Endothelial cell of umbilical vein (primary cell): ENCODE measurements at regions not wholly inside any gene's neighbourhood (a gene's known extent, or its start where the extent isn't known, plus 50 kb on each side); places are given as distances from the start of the nearest gene placed in this dataset.

Source experiments
- BruUV-seq: library from RNA; stranded (reverse); fragments of 400-500 nt; replicated peaks from 2 replicates; lab custom pipeline; 2021; lab: Mats Ljungman, UMichigan
- CTCF ChIA-PET: fragments of 300-600, 350-600 bp; sonication (Branson Sonifier 250); formaldehyde crosslinking; loops from one replicate; lab custom pipeline; 2021; ENCODE audit warnings: antibody characterized with exemption, inconsistent platforms; lab: Charles Lee
- POLR2A ChIA-PET: fragments of 300-600, 350-600 bp; sonication (Branson Sonifier 250); formaldehyde crosslinking; loops from one replicate; lab custom pipeline; 2021; ENCODE audit warnings: antibody characterized with exemption, inconsistent platforms; lab: Charles Lee
- DNase-seq: peaks from one replicate; pipeline ENCODE4 v3.0.0-alpha.2; 2011; ENCODE audit warnings: low read depth, low spot score
- FAIRE-seq: peaks from 2 replicates; lab custom pipeline; 2011; peaks lifted over from hg19 to GRCh38; lab: Jason Lieb, UNC
- H2AFZ ChIP-seq: 2 replicates; pipeline ENCODE4 v1.6.0; 2012; ENCODE audit warnings: low read depth, low read length, control low read depth, inconsistent platforms
- H3K27ac ChIP-seq: 2 replicates; pipeline ENCODE4 v1.5.1; 2011; ENCODE audit warnings: low read depth, mild to moderate bottlenecking, control low read depth, low read length, moderate library complexity; ENCODE audit not compliant: insufficient read depth
- H3K27me3 ChIP-seq, 2 experiments: 2 replicates each; pipeline versions ENCODE4 v1.6.0 to v1.6.1; 2011; ENCODE audit warnings: low read length in 2 of 2, mixed read lengths in 1 of 2; ENCODE audit not compliant: control insufficient read depth in 2 of 2, insufficient read depth in 2 of 2
- H3K36me3 ChIP-seq, 2 experiments: 2 replicates in 1 of 2; 3 replicates in 1 of 2; pipeline ENCODE4 v1.5.1; 2011; ENCODE audit warnings: low read length in 2 of 2, mild to moderate bottlenecking in 1 of 2, moderate library complexity in 1 of 2; ENCODE audit not compliant: control insufficient read depth in 2 of 2, insufficient read depth in 2 of 2; ENCODE audit errors: extremely low read depth in 1 of 2
- H3K4me1 ChIP-seq: 3 replicates; pipeline ENCODE4 v1.5.1; 2011; ENCODE audit warnings: mild to moderate bottlenecking, low read length; ENCODE audit not compliant: control insufficient read depth, insufficient read depth; ENCODE audit errors: extremely low read depth
- H3K4me2 ChIP-seq: 2 replicates; pipeline ENCODE4 v1.6.1; 2011; ENCODE audit warnings: low read length, control low read depth, mixed read lengths; ENCODE audit not compliant: insufficient read depth
- H3K4me3 ChIP-seq, 3 experiments: fragments of 200-600 bp in 1 of 3; sonication (generic), shearing (Covaris generic) in 1 of 3; replicated peaks in 1 of 3; 2 replicates each; pipeline ENCODE4 v1.5.1; 2011 to 2016; ENCODE audit warnings: control low read depth in 3 of 3, low read length in 3 of 3, mild to moderate bottlenecking in 2 of 3, inconsistent platforms in 1 of 3, low read depth in 1 of 3, moderate library complexity in 1 of 3; ENCODE audit not compliant: insufficient read depth in 1 of 3
- H3K79me2 ChIP-seq: 2 replicates; pipeline ENCODE4 v1.6.0; 2012; ENCODE audit warnings: low read length, inconsistent platforms; ENCODE audit not compliant: control insufficient read depth, insufficient read depth
- H3K9ac ChIP-seq: replicated peaks from 2 replicates; pipeline ENCODE3; 2011; ENCODE audit warnings: low read length, control low read depth; ENCODE audit not compliant: insufficient read depth; ENCODE audit errors: extremely low read depth
- H3K9me1 ChIP-seq: replicated peaks from 3 replicates; pipeline ENCODE4 v1.6.0; 2011; ENCODE audit warnings: mild to moderate bottlenecking, low read length; ENCODE audit not compliant: control insufficient read depth, insufficient read depth; ENCODE audit errors: extremely low read depth
- H3K9me3 ChIP-seq: replicated peaks from 2 replicates; pipeline ENCODE4 v1.5.1; 2012; ENCODE audit warnings: low read length, inconsistent platforms; ENCODE audit not compliant: control insufficient read depth, insufficient read depth
- H4K20me1 ChIP-seq: replicated peaks from 2 replicates; pipeline ENCODE3; 2011; ENCODE audit warnings: mild to moderate bottlenecking, low read length; ENCODE audit not compliant: control insufficient read depth, insufficient read depth; ENCODE audit errors: extremely low read depth
- CTCF ChIP-seq, 2 donors: IDR thresholded peaks; 1 replicate in 1 of 2; 2 replicates in 1 of 2; pipeline ENCODE4 v1.5.1; 2011; ENCODE audit warnings: low read length in 2 of 2, mild to moderate bottlenecking in 2 of 2, moderate library complexity in 2 of 2, control low read depth in 1 of 2, inconsistent platforms in 1 of 2, low read depth in 1 of 2; ENCODE audit not compliant: insufficient read depth in 1 of 2; ENCODE audit errors: extremely low read depth in 1 of 2
- EZH2 ChIP-seq: IDR thresholded peaks from 2 replicates; pipeline ENCODE4 v1.6.1; 2012; ENCODE audit warnings: borderline replicate concordance, low read depth, mild to moderate bottlenecking, moderate library complexity, low read length, inconsistent platforms; ENCODE audit not compliant: severe bottlenecking
- FOS ChIP-seq: IDR thresholded peaks from 2 replicates; pipeline ENCODE4 v1.6.1; 2011; ENCODE audit warnings: mild to moderate bottlenecking, low read length, moderate library complexity, borderline replicate concordance; ENCODE audit not compliant: insufficient read depth
- GATA2 ChIP-seq: IDR thresholded peaks from 2 replicates; pipeline ENCODE4 v1.7.0; 2011; ENCODE audit warnings: low read depth, mild to moderate bottlenecking, moderate library complexity, mixed read lengths, low read length; ENCODE audit not compliant: insufficient read length, insufficient read depth
- JUN ChIP-seq: IDR thresholded peaks from 2 replicates; pipeline ENCODE4 v1.6.1; 2011; ENCODE audit warnings: borderline replicate concordance, low read depth; ENCODE audit not compliant: insufficient read length, insufficient read depth
- MAX ChIP-seq: IDR thresholded peaks from 2 replicates; pipeline ENCODE4 v1.6.1; 2011; ENCODE audit not compliant: insufficient read depth, insufficient read length
- MYC ChIP-seq: IDR thresholded peaks from one replicate; pipeline ENCODE4 v1.6.1; 2011; ENCODE audit warnings: mild to moderate bottlenecking, low read depth, low read length
- POLR2A ChIP-seq: IDR thresholded peaks from 2 replicates; pipeline ENCODE4 v1.6.1; 2012; ENCODE audit warnings: low read depth, mild to moderate bottlenecking, control low read depth, low read length
- POLR2AphosphoS5 ChIP-seq: IDR thresholded peaks from 2 replicates; pipeline ENCODE4 v1.6.1; 2012; ENCODE audit warnings: low read depth, mild to moderate bottlenecking, control low read depth, low read length, moderate library complexity; ENCODE audit not compliant: insufficient read depth
- dilution Hi-C: fragments of 300-500 bp; cut with MboI; formaldehyde crosslinking; loops from one replicate; pipeline ENCODE4 v1.15.0; 2019; ENCODE audit warnings: low sequenced_read_pairs; ENCODE audit not compliant: extremely low pct_ligation_motif_present
- intact Hi-C: fragments of 100-400 bp; cut with micrococcal nuclease; formaldehyde crosslinking; loops from one replicate; pipeline ENCODE4 v1.10.0; 2022

- dilution Hi-C loops: no loop called here
- no peak overlapping the region for H3K9ac ChIP-seq
- H3K9me1 ChIP-seq: no peaks in the 10 kb centered on the region
- H3K27ac ChIP-seq: no peak overlapping the region
- no peak overlapping the region for H2AFZ ChIP-seq
- H3K9me3 ChIP-seq: no peaks in the 10 kb centered on the region
- peaks cover 0 to 3% of the 10 kb centered on the region in 2 experiments for H3K27me3 ChIP-seq
- intact Hi-C loops: no loop called here
- no peak overlapping the region for H3K4me3 ChIP-seq
- no peaks in the 10 kb centered on the region for H4K20me1 ChIP-seq
- no peak overlapping the region for H3K4me2 ChIP-seq
- ChIA-PET CTCF (interaction anchor here (0.6 to 1.5 kb wide), 4 partner anchors 9 to 883 kb away, joined by 3 to 5 read pairs (median 3); no protein-coding TSS in a partner anchor), POLR2A (no interaction called here)
- TF ChIP-seq MAX (no peak), POLR2A (no peak), GATA2 (no peak), JUN (no peak), FOS (no peak)
- DNase-seq: no peak
- H3K4me1 ChIP-seq: no peaks in the 10 kb centered on the region
- H3K36me3 ChIP-seq: no peaks in the 10 kb centered on the region
- BruUV-seq: no TSS peak
- FAIRE-seq: no peak
- H3K79me2 ChIP-seq: no peaks in the 10 kb centered on the region
Observed at GRCh38 chr13:74336546-74336945, 202.3 kb upstream of the KLF12 start.

DNA sequence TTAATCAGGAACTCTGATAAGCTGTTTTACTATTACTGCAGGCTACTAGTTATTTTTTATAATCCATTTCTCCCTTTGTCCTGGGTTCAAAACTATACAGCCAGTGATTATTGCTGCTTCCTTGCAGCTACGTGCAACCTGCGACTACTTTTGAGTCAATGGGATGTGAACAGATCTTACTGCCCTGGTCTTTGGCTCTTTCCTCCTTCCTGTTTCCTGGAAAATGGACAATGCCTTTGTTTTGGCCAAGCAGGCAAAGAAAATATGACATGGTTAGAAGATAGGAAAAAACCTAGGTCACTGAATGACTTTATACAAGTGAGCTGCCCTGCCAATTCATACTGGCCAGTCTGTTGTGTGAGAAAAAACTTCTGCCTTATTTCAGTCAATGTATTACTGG is 201.2 kb upstream of the KLF12 start:
- ChIA-PET POLR2A (no interaction called here), CTCF (no interaction called here)
- TF ChIP-seq JUN (no peak), MAX (no peak), GATA2 (no peak), MYC (no peak), POLR2A (no peak), EZH2 (no peak), FOS (no peak), POLR2AphosphoS5 (no peak), CTCF (IDR thresholded peaks at IDR 0.05; ENCODE audit: extremely low read depth in 1 of 2, insufficient read depth in 1 of 2, low read depth in 1 of 2, low read length in 2 of 2) (no peak)
- DNase-seq (no peak), FAIRE-seq (no peak)
- no peak overlapping the region for H3K4me3 ChIP-seq
- H3K9ac ChIP-seq: no peak overlapping the region
- H4K20me1 ChIP-seq: no peaks in the 10 kb centered on the region
- dilution Hi-C loops (no loop called here), intact Hi-C loops (no loop called here)
- BruUV-seq: no TSS peak
- no peaks in the 10 kb centered on the region for H3K4me1 ChIP-seq
- H3K9me3 ChIP-seq: no peaks in the 10 kb centered on the region
- peaks cover 0 to 3% of the 10 kb centered on the region in 2 experiments for H3K27me3 ChIP-seq
- H3K9me1 ChIP-seq: no peaks in the 10 kb centered on the region
- H3K36me3 ChIP-seq: no peaks in the 10 kb centered on the region
- no peak overlapping the region for H3K27ac ChIP-seq
- H3K79me2 ChIP-seq: no peaks in the 10 kb centered on the region
- no peak overlapping the region for H2AFZ ChIP-seq
- H3K4me2 ChIP-seq: no peak overlapping the region
